Urinary bladder (tissue), 3 donors: ENCODE measurements at regions not wholly inside any gene's neighbourhood (a gene's known extent, or its start where the extent isn't known, plus 50 kb on each side); places are given as distances from the start of the nearest gene placed in this dataset.
A peak's percentile ranks its signal among the peaks of the same experiment; 100 is the strongest.

Source experiments
- DNase-seq: peaks from one replicate; pipeline ENCODE4 v3.0.0-alpha.2; 2015; ENCODE audit errors: extremely low spot score
- H3K27ac ChIP-seq: one replicate; pipeline ENCODE4 v1.5.1; 2013; ENCODE audit warnings: low read depth, mild to moderate bottlenecking, moderate library complexity
- H3K36me3 ChIP-seq: one replicate; pipeline ENCODE4 v1.6.1; 2013; ENCODE audit warnings: mild to moderate bottlenecking, moderate library complexity; ENCODE audit not compliant: insufficient read depth
- H3K4me1 ChIP-seq: one replicate; pipeline ENCODE4 v1.6.1; 2013; ENCODE audit warnings: mild to moderate bottlenecking, moderate library complexity; ENCODE audit not compliant: insufficient read depth
- H3K4me3 ChIP-seq: one replicate; pipeline ENCODE4 v1.5.1; 2013; ENCODE audit warnings: low read depth, low read length
- WGBS: extraction: QIAGEN DNeasy Blood & Tissue Kit; methylation state at CpG from one replicate; pipeline ENCODE4 v1.1.7; 2013; 5-methylcytosine and 5-hydroxymethylcytosine counted together
- donor health status: healthy with polysubstance abuse.
- donor health status: healthy.

- Histone ChIP-seq H3K27ac (no peak overlapping the region), H3K4me1 (no peaks in the 10 kb centered on the region), H3K36me3 (no peaks in the 10 kb centered on the region), H3K4me3 (no peak overlapping the region)
- WGBS: 36% methylated on average over 3 of the region's 3 CpGs
- no peak for DNase-seq
These were observed 147.9 kb upstream of the SEL1L start for GRCh38 chr14:81681541-81681940.

- Histone ChIP-seq H3K36me3 (no peaks in the 10 kb centered on the region), H3K27ac (no peak overlapping the region), H3K4me3 (no peak overlapping the region), H3K4me1 (no peaks in the 10 kb centered on the region)
- whole genome bisulfite sequencing: 70% methylated on average over 1 of the region's 1 CpG
- DNase-seq: no peak
These were observed 148.5 kb upstream of the SEL1L start for GRCh38 chr14:81682134-81682533.

GRCh38 chr14:81682701-81683100 lies 149.0 kb upstream of the SEL1L start:
- no peaks in the 10 kb centered on the region for H3K4me1 ChIP-seq
- no peak overlapping the region for H3K4me3 ChIP-seq
- no peak for DNase-seq
- no peaks in the 10 kb centered on the region for H3K36me3 ChIP-seq
- no peak overlapping the region for H3K27ac ChIP-seq
- 83% methylated on average over 2 of the region's 2 CpGs for WGBS

- WGBS: 86% methylated on average over 1 of the region's 1 CpG
- no peak for DNase-seq
These were observed 151.0 kb upstream of the SEL1L start for GRCh38 chr14:81684696-81685095.

DNA sequence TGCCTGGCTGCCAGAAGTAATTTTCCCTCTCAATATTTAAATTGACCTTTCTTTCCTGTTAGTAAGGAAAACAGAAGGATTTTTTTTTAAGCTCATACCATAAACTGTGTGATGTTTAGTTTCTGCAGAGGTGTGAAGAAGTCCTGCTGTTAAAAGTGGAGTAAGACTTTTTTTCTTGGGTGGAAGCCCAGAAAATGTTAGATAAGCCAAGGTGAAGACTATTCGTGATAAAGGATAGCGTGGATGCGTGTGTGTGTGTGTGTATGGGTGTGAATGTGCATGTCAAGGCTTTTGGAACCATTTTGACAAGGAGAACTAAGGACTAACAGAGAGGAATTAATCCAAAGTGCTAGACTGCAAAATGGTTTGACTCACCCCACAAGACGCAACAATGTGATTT lies 152.9 kb upstream of the SEL1L start:
- no peak overlapping the region for H3K27ac ChIP-seq
- no peak for DNase-seq
- H3K36me3 ChIP-seq: no peaks in the 10 kb centered on the region
- 47% methylated on average over 4 of the region's 4 CpGs for WGBS
- H3K4me1 ChIP-seq: no peaks in the 10 kb centered on the region
- H3K4me3 ChIP-seq: no peak overlapping the region

More at GRCh38 chr14:81684696-81685095, 151.0 kb upstream of the SEL1L start:
- Histone ChIP-seq H3K27ac (no peak overlapping the region), H3K36me3 (no peaks in the 10 kb centered on the region), H3K4me1 (no peaks in the 10 kb centered on the region), H3K4me3 (no peak overlapping the region)

DNA sequence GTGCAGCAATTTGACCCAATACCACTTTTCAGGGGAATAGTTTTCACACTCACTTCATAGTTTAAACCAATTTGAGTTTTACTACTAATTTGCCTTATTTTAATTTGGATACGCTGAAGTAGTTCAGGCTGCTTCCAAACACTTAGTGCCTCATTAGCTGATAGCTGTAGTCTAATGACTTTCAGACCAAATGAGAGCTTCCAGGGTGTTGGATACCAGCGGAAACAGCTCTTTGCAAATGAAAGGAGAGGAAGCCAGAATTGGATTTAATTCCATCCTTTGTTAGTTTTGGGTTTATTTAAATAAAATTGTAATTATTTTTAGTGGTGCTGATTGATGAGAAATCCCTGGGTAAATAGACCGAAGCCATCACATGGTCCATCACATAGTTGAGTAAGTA lies 158.3 kb upstream of the SEL1L start:
- Histone ChIP-seq H3K36me3 (no peaks in the 10 kb centered on the region), H3K4me3 (no peak overlapping the region), H3K27ac (no peak overlapping the region), H3K4me1 (no peaks in the 10 kb centered on the region)
- WGBS: 83% methylated on average over 3 of the region's 3 CpGs
- DNase-seq: no peak

GRCh38 chr14:81694419-81694818 lies 160.8 kb upstream of the SEL1L start:
- no peak overlapping the region for H3K4me3 ChIP-seq
- DNase-seq: no peak
- H3K36me3 ChIP-seq: no peaks in the 10 kb centered on the region
- H3K27ac ChIP-seq: no peak overlapping the region
- WGBS: 62% methylated on average over 1 of the region's 1 CpG
- no peaks in the 10 kb centered on the region for H3K4me1 ChIP-seq

DNA sequence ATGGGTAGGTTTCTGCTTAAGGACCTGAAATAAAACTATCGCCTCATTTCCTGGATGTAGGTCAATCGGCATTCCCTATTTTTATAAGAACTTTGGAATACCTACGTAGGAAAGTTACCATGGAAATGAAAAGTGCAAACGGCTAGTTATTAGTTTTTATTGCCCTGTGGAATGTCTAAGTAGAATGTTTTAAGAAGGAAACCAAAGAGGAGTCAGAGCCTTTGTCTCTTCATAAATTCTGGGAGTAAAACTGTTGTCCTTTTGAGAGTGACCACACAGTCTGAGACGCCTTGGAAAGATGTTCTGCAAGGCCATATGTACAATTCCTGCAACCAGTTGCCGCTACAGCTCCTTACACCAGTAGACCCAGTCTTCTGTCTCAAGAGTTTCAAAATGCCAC lies 176.0 kb upstream of the SEL1L start:
- H3K36me3 ChIP-seq: no peaks in the 10 kb centered on the region
- H3K27ac ChIP-seq: no peak overlapping the region
- no peak overlapping the region for H3K4me3 ChIP-seq
- DNase-seq: no peak
- H3K4me1 ChIP-seq: no peaks in the 10 kb centered on the region
- 50% methylated on average over 6 of the region's 6 CpGs for WGBS

DNA sequence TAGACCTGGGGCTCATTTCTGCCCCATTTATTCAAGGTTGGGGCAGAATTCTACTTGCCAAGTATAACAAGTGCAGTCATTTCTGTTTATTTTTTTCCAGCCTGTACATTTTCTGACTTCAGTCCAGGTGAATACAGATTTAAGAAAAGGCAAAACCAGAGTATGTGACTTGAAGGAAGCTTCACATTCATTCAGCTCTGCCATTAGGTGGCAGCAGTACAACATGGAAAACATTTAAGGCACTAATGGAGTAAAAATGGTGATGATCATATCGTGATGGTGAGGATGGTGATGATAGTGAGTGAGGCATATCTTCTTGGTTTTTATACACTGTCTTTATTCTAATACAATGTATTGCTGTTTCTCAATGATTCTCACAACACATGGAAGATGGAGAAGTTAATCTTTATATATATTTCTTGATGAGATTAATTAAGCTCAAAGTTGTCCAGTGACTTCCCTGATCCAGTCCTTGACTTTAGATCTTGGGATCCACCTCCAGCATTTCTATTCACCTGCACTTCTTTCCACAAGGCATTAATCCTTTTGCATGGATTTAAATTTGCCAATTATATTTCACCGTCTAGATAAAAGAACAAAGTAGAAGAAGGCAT lies 176.7 kb upstream of the SEL1L start:
- 45% methylated on average over 2 of the region's 2 CpGs for WGBS
- no peak overlapping the region for H3K27ac ChIP-seq
- no peak for DNase-seq
- no peaks in the 10 kb centered on the region for H3K4me1 ChIP-seq
- H3K4me3 ChIP-seq: no peak overlapping the region
- H3K36me3 ChIP-seq: no peaks in the 10 kb centered on the region

- H3K4me3 ChIP-seq: no peak overlapping the region
- peaks cover 2% of the 10 kb centered on the region for H3K4me1 ChIP-seq
- no peak overlapping the region for H3K27ac ChIP-seq
- no peak for DNase-seq
- H3K36me3 ChIP-seq: no peaks in the 10 kb centered on the region
- WGBS: 50% methylated on average over 1 of the region's 1 CpG
These were observed 182.1 kb upstream of the SEL1L start for GRCh38 chr14:81715731-81716130.

GRCh38 chr14:81716953-81717352 lies 183.3 kb upstream of the SEL1L start:
- no peak overlapping the region for H3K27ac ChIP-seq
- WGBS: 60% methylated on average over 6 of the region's 6 CpGs
- no peak for DNase-seq
- H3K4me3 ChIP-seq: no peak overlapping the region
- H3K36me3 ChIP-seq: no peaks in the 10 kb centered on the region
- peaks cover 2% of the 10 kb centered on the region for H3K4me1 ChIP-seq

GRCh38 chr14:81723956-81724355 lies 190.3 kb upstream of the SEL1L start:
- H3K36me3 ChIP-seq: no peaks in the 10 kb centered on the region
- no peak overlapping the region for H3K27ac ChIP-seq
- DNase-seq: no peak
- WGBS: 74% methylated on average over 2 of the region's 2 CpGs
- no peaks in the 10 kb centered on the region for H3K4me1 ChIP-seq
- H3K4me3 ChIP-seq: no peak overlapping the region

DNA sequence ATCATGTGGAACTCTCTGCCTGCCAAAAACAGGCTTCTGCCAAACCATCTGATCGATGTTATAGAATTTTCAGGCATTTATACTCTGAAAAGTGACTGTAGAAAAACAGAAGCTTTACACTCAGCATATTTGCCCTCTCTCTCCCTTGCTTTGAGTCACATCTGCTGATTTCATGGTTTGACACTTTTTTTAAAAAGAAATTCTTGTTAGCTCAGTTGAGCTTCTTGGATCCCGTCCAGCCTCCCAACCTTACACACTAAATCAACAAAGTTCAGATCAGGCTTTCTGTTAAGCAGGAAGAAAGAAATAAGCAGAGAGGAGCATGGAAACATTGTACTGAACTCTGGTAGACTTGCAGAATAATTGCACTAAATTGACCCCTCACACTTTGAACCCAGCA lies 193.6 kb upstream of the SEL1L start:
- DNase-seq: peak; percentile 6
- Histone ChIP-seq H3K27ac (no peak overlapping the region), H3K4me3 (no peak overlapping the region), H3K4me1 (no peaks in the 10 kb centered on the region), H3K36me3 (no peaks in the 10 kb centered on the region)
- 15% methylated on average over 2 of the region's 2 CpGs for WGBS

DNA sequence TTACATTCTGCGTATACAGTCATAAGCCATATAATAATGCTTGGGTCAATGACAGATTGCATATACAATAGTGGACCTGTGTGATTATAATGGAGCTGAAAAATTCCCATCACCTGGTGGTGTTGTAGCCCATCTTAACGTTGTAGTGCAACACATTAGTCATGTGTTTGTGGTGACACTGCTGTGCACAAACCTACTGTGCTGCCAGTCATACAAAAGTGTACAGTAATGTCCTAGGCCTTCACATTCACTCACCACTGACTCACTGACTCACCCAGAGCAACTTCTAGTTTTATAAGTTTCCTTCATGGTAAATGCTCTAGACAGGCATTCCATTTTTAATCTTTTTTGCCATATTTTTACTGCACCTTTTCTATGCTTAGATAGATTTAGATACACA lies 194.8 kb upstream of the SEL1L start:
- no peaks in the 10 kb centered on the region for H3K36me3 ChIP-seq
- H3K27ac ChIP-seq: no peak overlapping the region
- 75% methylated on average over 2 of the region's 2 CpGs for WGBS
- H3K4me3 ChIP-seq: no peak overlapping the region
- no peak for DNase-seq
- H3K4me1 ChIP-seq: no peaks in the 10 kb centered on the region

- Histone ChIP-seq H3K4me1 (no peaks in the 10 kb centered on the region), H3K4me3 (no peak overlapping the region), H3K27ac (no peak overlapping the region), H3K36me3 (no peaks in the 10 kb centered on the region)
- DNase-seq: no peak
- WGBS: 53% methylated on average over 3 of the region's 3 CpGs
These were observed 196.0 kb upstream of the SEL1L start for GRCh38 chr14:81729622-81730021.
